Fibroblast of skin of left biceps (primary cell): ENCODE measurements at regions not wholly inside any gene's neighbourhood (a gene's known extent, or its start where the extent isn't known, plus 50 kb on each side); places are given as distances from the start of the nearest gene placed in this dataset.
"Not testable (repeated sequence)": the region's sequence is repeated elsewhere in the genome, so short reads cannot be mapped to it uniquely, and the experiment has no call there.

Experiments used
- DNase-seq, 2 experiments: peaks; one replicate each; pipeline ENCODE4 v3.0.0-alpha.2; 2013; ENCODE audit warnings: low read depth in 2 of 2

- DNase-seq: no peak
Measured at GRCh38 chr6:137655291-137655690, 161.1 kb upstream of the OLIG3 start.

- no peak for DNase-seq
Measured at GRCh38 chr6:137656735-137657134, 162.5 kb upstream of the OLIG3 start.

- no peak for DNase-seq
Measured at GRCh38 chr6:137657351-137657911, 163.2 kb upstream of the OLIG3 start.

- no peak for DNase-seq
Measured at GRCh38 chr6:137658287-137658686, 164.1 kb upstream of the OLIG3 start.

GRCh38 chr6:137659871-137660270, 165.7 kb upstream of the OLIG3 start:
- no peak for DNase-seq

GRCh38 chr6:137660296-137660731, 166.1 kb upstream of the OLIG3 start:
- no peak for DNase-seq

GRCh38 chr6:137661601-137662000, 167.4 kb upstream of the OLIG3 start:
- DNase-seq: no peak

GRCh38 chr6:137664183-137664582, 170.0 kb upstream of the OLIG3 start:
- DNase-seq: no peak

- DNase-seq: no peak
Measured at GRCh38 chr6:137665342-137665934, 171.2 kb upstream of the OLIG3 start.

GRCh38 chr6:137666202-137666774, 172.1 kb upstream of the OLIG3 start:
- DNase-seq: no peak

GRCh38 chr6:137673603-137674002, 179.4 kb upstream of the OLIG3 start:
- no peak for DNase-seq

GRCh38 chr6:137676888-137677287, 182.7 kb upstream of the OLIG3 start:
- DNase-seq: no peak

GRCh38 chr6:137677709-137678108, 183.5 kb upstream of the OLIG3 start:
- no peak for DNase-seq

- DNase-seq: no peak
Measured at GRCh38 chr6:137678451-137678850, 184.3 kb upstream of the OLIG3 start.

GRCh38 chr6:137680705-137681346, 186.2 kb upstream of the TNFAIP3 start:
- no peak for DNase-seq

- DNase-seq: no peak
Measured at GRCh38 chr6:137681445-137682009, 185.5 kb upstream of the TNFAIP3 start.

GRCh38 chr6:137682658-137683057, 184.4 kb upstream of the TNFAIP3 start:
- DNase-seq: not testable (repeated sequence)

GRCh38 chr6:137683916-137684315, 183.1 kb upstream of the TNFAIP3 start:
- DNase-seq: no peak

GRCh38 chr6:137685798-137686375, 181.2 kb upstream of the TNFAIP3 start:
- DNase-seq: no peak

GRCh38 chr6:137687818-137688217, 179.2 kb upstream of the TNFAIP3 start:
- DNase-seq: no peak

GRCh38 chr6:137688230-137688971, 178.7 kb upstream of the TNFAIP3 start:
- no peak for DNase-seq

- no peak for DNase-seq
Measured at GRCh38 chr6:137689377-137689776, 177.7 kb upstream of the TNFAIP3 start.
